ENCODE measurements at regions not wholly inside any gene's neighbourhood (a gene's known extent, or its start where the extent isn't known, plus 50 kb on each side); places are given as distances from the start of the nearest gene placed in this dataset.

GRCh38 chr17:21549107-21549687, 143.1 kb upstream of the KCNJ18 start:
- no peak overlapping the region; the same call in 1 of the 2 replicates for H4K8ac ChIP-seq (ENCODE audit: extremely low read depth, insufficient read depth, low read length)
- DNase-seq (ENCODE audit: low read depth in 1 of 2, low spot score in 2 of 2) (no peak), FAIRE-seq (no peak)
- no peak overlapping the region for H4K5ac ChIP-seq (ENCODE audit: insufficient read length, low read depth, low read length)
- H2BK20ac ChIP-seq (ENCODE audit: low read length) = no peak overlapping the region
- H2AK5ac ChIP-seq (ENCODE audit: low read depth, low read length) = no peak overlapping the region
- CTCF ChIA-PET (ENCODE audit: partially characterized antibody) = no interaction called here
- H3K23me2 ChIP-seq (ENCODE audit: low read depth, low read length) = no peaks in the 10 kb centered on the region
- no peak overlapping the region for H4K91ac ChIP-seq (replicated peaks; ENCODE audit: insufficient read length, low read length)
- no peak overlapping the region for H3K23ac ChIP-seq (ENCODE audit: insufficient read length)
- H3K18ac ChIP-seq (ENCODE audit: extremely low read depth, low read length) = no peak overlapping the region
- no peak overlapping the region for H3K27ac ChIP-seq (ENCODE audit: low read depth, low read length)
- no peak overlapping the region for H3K4ac ChIP-seq (replicated peaks; ENCODE audit: insufficient read length, low read depth, low read length)
- no peak overlapping the region for H3K56ac ChIP-seq (replicated peaks; ENCODE audit: insufficient read length, low read depth, low read length)
- H4K20me1 ChIP-seq (replicated peaks in 1 of 2; ENCODE audit: control insufficient read depth in 1 of 2, insufficient read depth in 2 of 2, low read length in 2 of 2) = no peaks in the 10 kb centered on the region
- no peak overlapping the region for H2BK120ac ChIP-seq (replicated peaks; ENCODE audit: low read depth, low read length)
- no peak overlapping the region for H2BK15ac ChIP-seq (ENCODE audit: low read length)
- H3K36me3 ChIP-seq (ENCODE audit: control insufficient read depth in 2 of 4, insufficient read depth in 4 of 4, low read length in 3 of 4) = no peaks in the 10 kb centered on the region; a peak in 1 of 8 replicates
- no peak overlapping the region for H2BK12ac ChIP-seq (ENCODE audit: low read depth, low read length)
- H3K79me1 ChIP-seq (ENCODE audit: low read depth, low read length) = no peaks in the 10 kb centered on the region
- POLR2A ChIA-PET (ENCODE audit: partially characterized antibody) = no interaction called here
- WGBS, 2 experiments (ENCODE audit: extremely low coverage in 1 of 2, insufficient coverage in 1 of 2, insufficient read length in 1 of 2, insufficient replicate concordance in 2 of 2, low coverage in 1 of 2, low lambda C conversion rate in 2 of 2, missing lambda C conversion rate in 1 of 2) = 78% methylated on average over 1 of the region's 1 CpG; no CpG with 5 or more reads in 1 of the 2 experiments
- no peak overlapping the region for H3K14ac ChIP-seq (ENCODE audit: insufficient read length)
- TF ChIP-seq EP300 (IDR thresholded peaks at IDR 0.05; ENCODE audit: borderline replicate concordance in 1 of 2, low read depth in 2 of 2, low read length in 2 of 2) (no peak), EGR1 (IDR thresholded peaks at IDR 0.05; ENCODE audit: borderline replicate concordance, low read depth, low read length) (no peak), YY1 (IDR thresholded peaks at IDR 0.05; ENCODE audit: low read depth, low read length) (no peak), ZNF274 (IDR thresholded peaks at IDR 0.05; ENCODE audit: borderline replicate concordance, extremely low read depth, low read length) (no peak), GTF2F1 (IDR thresholded peaks at IDR 0.05; ENCODE audit: borderline replicate concordance, low read depth, low read length) (no peak)
- H3K27me3 ChIP-seq (replicated peaks in 1 of 4; ENCODE audit: control insufficient read depth in 3 of 4, extremely low read depth in 1 of 4, insufficient read depth in 3 of 4, low read length in 3 of 4) = no peaks in the 10 kb centered on the region
- no peaks in the 10 kb centered on the region for H3K4me1 ChIP-seq (replicated peaks in 1 of 4; ENCODE audit: control insufficient read depth in 3 of 4, insufficient read depth in 4 of 4, low read length in 3 of 4)
- H3K4me3 ChIP-seq (ENCODE audit: extremely low read depth in 1 of 4, insufficient read depth in 2 of 4, low read depth in 3 of 4, low read length in 4 of 4) = no peak overlapping the region
- no peaks in the 10 kb centered on the region for H3K79me2 ChIP-seq (ENCODE audit: control insufficient read depth in 1 of 2, insufficient read depth in 2 of 2, low read length in 2 of 2)
- H3K9me3 ChIP-seq (ENCODE audit: insufficient read depth in 2 of 2, low read depth in 1 of 2, low read length in 1 of 2) = peaks cover 39 to 70% of the 10 kb centered on the region in 2 experiments
- H2AFZ ChIP-seq (ENCODE audit: low read length) = no peak overlapping the region
- H2BK5ac ChIP-seq (ENCODE audit: low read depth, low read length) = no peak overlapping the region
- H3K9ac ChIP-seq (replicated peaks in 1 of 4; ENCODE audit: extremely low read depth in 1 of 4, low read depth in 3 of 4, low read length in 3 of 4) = no peak overlapping the region
- no peak overlapping the region; a peak in 1 of 4 replicates for H3K4me2 ChIP-seq (ENCODE audit: insufficient read depth in 1 of 2, low read depth in 2 of 2, low read length in 2 of 2)
